ENCODE measurements at regions not wholly inside any gene's neighbourhood (a gene's known extent, or its start where the extent isn't known, plus 50 kb on each side); places are given as distances from the start of the nearest gene placed in this dataset.

DNA sequence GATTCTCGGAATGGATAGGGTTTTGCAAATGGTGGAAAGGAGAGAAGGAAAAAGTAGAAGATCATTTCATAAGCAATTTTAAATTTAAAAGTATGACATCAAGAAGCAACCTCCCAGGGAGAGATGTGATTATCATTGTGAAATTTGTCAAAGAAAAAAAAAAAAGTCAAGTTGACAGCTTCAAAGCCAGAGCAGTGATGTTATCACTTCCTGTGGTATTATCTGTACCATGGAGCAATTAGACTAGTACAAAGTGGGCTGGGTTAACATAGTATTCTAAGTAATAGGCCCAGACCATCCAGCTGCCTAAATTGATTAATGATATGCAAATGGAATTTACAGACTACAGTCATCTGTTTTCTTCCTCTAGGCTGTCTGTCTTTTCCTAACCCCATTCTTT is 84.0 kb upstream of the NPY start:
- Histone ChIP-seq H3K4me1 (no peaks in the 10 kb centered on the region), H3K27ac (no peak overlapping the region), H3K27me3 (peaks cover 0 to 3% (median 0%) of the 10 kb centered on the region in 4 donors), H3K4me3 (no peak overlapping the region), H3K36me3 (no peaks in the 10 kb centered on the region), H3K9me3 (no peaks in the 10 kb centered on the region)
- DNase-seq = no peak
- 70 to 79% methylated on average over 1 of the region's 1 CpG for WGBS, 2 donors
- TF ChIP-seq, protein P1, sequence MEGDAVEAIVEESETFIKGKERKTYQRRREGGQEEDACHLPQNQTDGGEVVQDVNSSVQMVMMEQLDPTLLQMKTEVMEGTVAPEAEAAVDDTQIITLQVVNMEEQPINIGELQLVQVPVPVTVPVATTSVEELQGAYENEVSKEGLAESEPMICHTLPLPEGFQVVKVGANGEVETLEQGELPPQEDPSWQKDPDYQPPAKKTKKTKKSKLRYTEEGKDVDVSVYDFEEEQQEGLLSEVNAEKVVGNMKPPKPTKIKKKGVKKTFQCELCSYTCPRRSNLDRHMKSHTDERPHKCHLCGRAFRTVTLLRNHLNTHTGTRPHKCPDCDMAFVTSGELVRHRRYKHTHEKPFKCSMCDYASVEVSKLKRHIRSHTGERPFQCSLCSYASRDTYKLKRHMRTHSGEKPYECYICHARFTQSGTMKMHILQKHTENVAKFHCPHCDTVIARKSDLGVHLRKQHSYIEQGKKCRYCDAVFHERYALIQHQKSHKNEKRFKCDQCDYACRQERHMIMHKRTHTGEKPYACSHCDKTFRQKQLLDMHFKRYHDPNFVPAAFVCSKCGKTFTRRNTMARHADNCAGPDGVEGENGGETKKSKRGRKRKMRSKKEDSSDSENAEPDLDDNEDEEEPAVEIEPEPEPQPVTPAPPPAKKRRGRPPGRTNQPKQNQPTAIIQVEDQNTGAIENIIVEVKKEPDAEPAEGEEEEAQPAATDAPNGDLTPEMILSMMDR (IDR thresholded peaks at IDR 0.05) = no peak
- no peak for TF ChIP-seq POLR2A (IDR thresholded peaks at IDR 0.05)
- intact Hi-C loops (cut with DNase I) = no loop called here

DNA sequence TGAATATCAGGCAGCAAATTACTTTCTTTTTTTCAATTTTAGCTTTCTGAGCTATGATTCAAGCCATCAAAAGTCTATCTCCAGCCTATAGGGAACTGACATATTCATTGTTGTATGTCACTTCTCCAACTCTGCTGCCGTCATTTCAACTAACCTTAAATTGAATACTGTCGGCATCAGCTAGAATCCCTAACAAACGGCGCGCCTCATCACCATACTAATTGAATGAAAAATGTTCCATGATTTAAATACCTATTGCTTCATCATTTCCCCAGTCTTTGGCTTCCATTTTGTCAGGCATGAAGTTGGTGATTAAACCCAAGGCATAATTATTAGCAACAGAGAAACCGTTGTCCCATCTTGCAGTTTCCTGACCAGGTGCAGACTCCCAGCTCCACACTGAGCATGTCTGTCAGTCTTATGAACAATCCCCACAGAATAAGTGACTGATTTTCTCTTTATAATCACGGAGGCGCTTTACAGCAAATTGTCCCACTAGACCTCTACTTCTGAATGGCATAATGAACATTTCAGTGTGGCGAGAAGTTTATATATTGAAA is 83.5 kb upstream of the NPY start:
- no peak for TF ChIP-seq POLR2A (IDR thresholded peaks at IDR 0.05)
- TF ChIP-seq, protein P1 (IDR thresholded peaks at IDR 0.05) = no peak
- H3K36me3 ChIP-seq = no peaks in the 10 kb centered on the region
- 80 to 85% methylated on average over 9 of the region's 9 CpGs for WGBS, 2 donors
- DNase-seq = no peak
- intact Hi-C loops (cut with DNase I) = no loop called here
- no peak overlapping the region for H3K27ac ChIP-seq
- H3K27me3 ChIP-seq = peaks cover 0 to 3% (median 0%) of the 10 kb centered on the region in 4 donors
- H3K9me3 ChIP-seq = no peaks in the 10 kb centered on the region
- H3K4me1 ChIP-seq = no peaks in the 10 kb centered on the region
- no peak overlapping the region for H3K4me3 ChIP-seq

DNA sequence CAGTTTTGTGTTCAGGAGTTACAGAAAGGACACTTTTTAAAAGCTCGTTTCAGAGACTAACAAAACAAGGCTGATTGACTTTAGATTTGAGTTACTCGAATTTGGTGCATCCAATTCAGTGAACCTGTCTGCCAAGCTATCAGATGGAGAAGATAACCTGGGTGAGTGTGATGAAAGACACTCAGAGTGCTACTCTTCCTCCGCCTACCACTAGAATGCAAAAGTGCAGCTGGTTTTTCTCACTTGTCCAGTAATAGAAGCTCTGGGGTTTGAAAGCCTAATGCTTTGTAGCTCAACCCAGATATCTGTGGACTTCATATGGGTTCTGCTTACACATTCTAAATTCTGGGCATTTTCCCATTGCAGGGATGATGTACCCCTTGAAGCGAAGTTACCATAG is 82.8 kb upstream of the NPY start:
- intact Hi-C loops (cut with DNase I) = no loop called here
- TF ChIP-seq, protein P1 (IDR thresholded peaks at IDR 0.05) = no peak
- TF ChIP-seq POLR2A (IDR thresholded peaks at IDR 0.05) = no peak

DNA sequence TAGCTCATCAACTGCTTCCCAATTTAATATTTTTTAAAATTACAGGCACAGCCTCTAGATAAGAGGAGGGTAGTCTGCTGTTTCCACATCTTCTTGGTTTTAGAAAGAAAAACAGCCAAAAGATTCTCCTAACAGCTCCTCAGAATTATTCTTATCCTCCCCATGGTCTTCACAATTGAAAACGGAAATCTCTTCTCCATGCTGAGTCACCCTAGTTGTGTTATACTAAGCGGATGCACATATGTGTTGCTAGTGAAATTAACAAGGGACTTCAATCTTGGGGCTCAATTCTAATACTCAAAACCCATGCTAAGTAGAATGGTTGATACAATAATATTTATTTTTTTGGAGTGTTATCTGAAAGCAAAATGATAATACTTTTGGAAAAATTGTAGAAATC is 71.9 kb upstream of the NPY start:
- intact Hi-C loops (cut with DNase I) = no loop called here
- TF ChIP-seq, protein P1 (IDR thresholded peaks at IDR 0.05) = no peak
- no peak for TF ChIP-seq POLR2A (IDR thresholded peaks at IDR 0.05)
- no peak for DNase-seq
- Histone ChIP-seq H3K9me3 (no peaks in the 10 kb centered on the region), H3K4me3 (no peak overlapping the region), H3K36me3 (no peaks in the 10 kb centered on the region), H3K4me1 (no peaks in the 10 kb centered on the region), H3K27me3 (no peaks in the 10 kb centered on the region), H3K27ac (no peak overlapping the region)
- 74 to 85% methylated on average over 2 of the region's 2 CpGs for WGBS, 2 donors

More for the DNA sequence above, 82.8 kb upstream of the NPY start:
- Histone ChIP-seq H3K4me3 (no peak overlapping the region), H3K36me3 (no peaks in the 10 kb centered on the region), H3K27ac (no peak overlapping the region), H3K4me1 (no peaks in the 10 kb centered on the region), H3K27me3 (peaks cover 0 to 3% (median 0%) of the 10 kb centered on the region in 4 donors), H3K9me3 (no peaks in the 10 kb centered on the region)
- DNase-seq = no peak
- 27 to 44% methylated on average over 4 of the region's 4 CpGs for WGBS, 2 donors

DNA sequence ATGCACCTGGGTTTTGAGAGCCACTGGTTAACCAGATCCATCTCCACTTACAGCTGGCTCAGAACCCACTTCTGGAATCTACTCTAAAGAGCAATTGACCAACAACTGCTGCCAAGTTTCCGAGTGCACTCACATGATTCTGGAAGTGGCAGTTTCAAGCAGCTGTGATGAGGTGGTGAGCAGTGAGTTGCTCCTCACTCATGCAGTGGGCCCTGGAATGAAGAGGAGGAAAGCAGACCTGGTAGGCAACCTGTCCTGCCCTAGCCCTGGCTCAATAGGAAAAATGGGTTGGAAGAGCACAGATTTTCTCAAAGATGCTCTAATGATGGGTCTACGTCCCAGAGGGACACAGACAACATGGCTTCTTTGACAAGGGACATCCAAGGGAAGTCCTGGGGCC is 70.7 kb upstream of the NPY start:
- no peak for DNase-seq
- Histone ChIP-seq H3K27ac (no peak overlapping the region), H3K4me3 (no peak overlapping the region), H3K4me1 (no peaks in the 10 kb centered on the region), H3K27me3 (no peaks in the 10 kb centered on the region), H3K9me3 (no peaks in the 10 kb centered on the region), H3K36me3 (no peaks in the 10 kb centered on the region)
- 38% methylated on average over 1 of the region's 2 CpGs; no CpG with 5 or more reads in 1 of the 2 donors for WGBS, 2 donors
- intact Hi-C loops (cut with DNase I) = no loop called here
- no peak for TF ChIP-seq POLR2A (IDR thresholded peaks at IDR 0.05)
- TF ChIP-seq, protein P1 (IDR thresholded peaks at IDR 0.05) = no peak
